ENCODE measurements at regions not wholly inside any gene's neighbourhood (a gene's known extent, or its start where the extent isn't known, plus 50 kb on each side); places are given as distances from the start of the nearest gene placed in this dataset.
A peak's percentile ranks its signal among the peaks of the same experiment; 100 is the strongest.
"Not testable (repeated sequence)": the region's sequence is repeated elsewhere in the genome, so short reads cannot be mapped to it uniquely, and the experiment has no call there.

DNA sequence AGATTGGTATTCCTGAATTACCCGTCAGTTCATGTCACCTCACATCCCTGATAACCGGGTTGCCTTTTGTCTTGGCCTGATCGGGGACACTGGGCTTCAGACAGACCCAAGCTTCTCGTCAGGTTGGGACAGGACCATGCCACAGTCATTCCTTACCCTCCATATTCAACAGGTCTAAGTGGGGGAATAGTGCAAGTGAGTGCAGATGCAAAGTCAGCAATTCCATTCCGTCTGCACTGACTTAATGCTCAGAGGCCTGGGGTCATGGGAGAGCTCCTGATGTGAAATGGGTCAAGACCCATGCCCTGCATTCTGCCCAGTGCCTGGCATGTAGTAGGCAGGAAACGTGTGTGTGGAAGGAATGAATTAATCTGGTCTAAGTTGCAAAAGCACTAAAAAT, 95.4 kb upstream of the PITRM1 start:
- DNase-seq (ENCODE audit: low read depth): no peak

DNA sequence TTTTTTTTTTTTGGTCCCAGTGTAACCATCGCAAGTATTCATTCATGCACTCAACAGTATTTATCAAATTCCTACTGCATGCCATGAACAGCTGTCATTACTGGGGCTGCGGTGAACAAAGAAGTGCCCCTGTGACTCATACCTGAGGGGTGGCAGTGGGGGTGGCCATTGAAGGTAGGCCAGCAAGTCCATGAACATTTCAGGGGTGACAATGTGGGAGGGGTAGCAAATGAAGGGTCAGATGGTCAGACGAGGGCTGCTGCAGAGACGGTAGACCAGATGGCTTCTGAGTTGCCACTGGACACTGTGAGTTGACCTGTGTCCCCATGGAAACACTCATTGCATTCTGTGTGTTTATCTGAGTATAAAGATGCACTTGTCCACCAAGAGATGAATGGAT, 92.5 kb upstream of the PITRM1 start:
- no peak for DNase-seq (ENCODE audit: low read depth)

DNA sequence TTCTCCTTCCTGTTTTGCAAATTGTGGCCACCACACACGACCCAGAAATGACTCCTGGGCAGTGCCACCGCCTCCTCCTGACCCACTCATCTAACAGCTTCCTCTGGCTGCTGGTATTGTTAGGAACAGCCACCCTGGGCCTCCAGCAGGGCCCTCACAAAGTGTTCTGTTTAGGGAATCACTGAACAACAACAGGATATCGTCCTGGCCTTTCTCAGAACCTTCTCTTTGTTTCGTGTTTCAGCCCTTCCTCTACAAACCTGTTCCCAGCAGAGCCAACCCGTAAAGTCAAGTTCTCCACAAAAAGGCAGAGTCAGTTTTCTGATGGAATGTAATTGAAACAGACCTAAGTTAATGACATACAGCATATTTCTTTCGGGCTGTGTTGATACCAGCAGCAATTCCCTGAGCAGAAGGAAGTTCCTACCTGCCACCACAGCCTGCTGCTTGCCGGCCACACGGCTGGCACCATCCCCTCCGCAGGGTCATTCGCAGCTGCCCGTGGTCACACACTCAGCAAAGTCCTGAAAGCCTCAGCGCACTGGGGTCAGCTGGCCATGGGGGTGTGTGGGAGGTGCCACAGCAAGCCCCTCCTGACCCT, 91.7 kb upstream of the PITRM1 start:
- DNase-seq (ENCODE audit: low read depth): no peak

DNA sequence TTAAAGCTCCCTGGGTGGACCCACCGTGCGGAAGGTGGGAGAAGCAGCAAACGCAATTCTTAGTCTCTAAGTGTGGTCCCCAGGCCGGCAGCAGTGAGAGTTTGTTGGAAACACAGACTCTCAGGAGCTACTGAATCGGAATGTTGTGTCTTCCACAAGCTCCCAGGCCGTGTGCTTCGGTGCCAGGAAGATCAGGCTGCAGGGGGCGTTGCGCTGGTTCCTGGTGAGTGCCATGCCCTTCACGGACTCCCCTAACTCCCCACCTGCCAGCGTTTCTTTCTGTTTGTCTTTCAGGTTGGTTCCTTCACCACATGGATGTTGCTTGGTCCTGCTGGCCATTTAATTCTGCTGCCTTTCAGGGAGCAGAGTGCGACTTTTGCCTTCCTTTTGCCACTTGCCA, 91.2 kb upstream of the PITRM1 start:
- no peak for DNase-seq (ENCODE audit: low read depth)

DNA sequence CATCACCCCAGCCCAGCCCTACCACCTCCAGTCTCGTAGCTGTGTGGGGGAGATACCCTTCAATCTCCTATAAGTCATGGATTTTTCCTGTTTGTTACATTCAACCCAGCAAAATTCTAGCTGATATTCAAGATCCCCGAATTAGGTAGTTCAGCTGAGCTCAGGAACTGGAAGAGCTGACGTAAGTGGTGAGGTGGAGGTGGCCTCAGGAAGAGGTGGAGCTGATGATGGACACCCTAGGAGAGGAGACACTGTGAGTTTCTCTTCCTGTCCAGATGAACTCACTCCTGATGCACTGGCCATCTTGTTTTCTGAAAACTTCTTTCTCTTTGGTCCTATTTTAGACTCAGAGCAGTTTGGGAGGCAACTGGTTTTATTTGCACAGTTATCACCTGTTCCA, 90.5 kb upstream of the PITRM1 start:
- DNase-seq (ENCODE audit: low read depth): no peak

DNA sequence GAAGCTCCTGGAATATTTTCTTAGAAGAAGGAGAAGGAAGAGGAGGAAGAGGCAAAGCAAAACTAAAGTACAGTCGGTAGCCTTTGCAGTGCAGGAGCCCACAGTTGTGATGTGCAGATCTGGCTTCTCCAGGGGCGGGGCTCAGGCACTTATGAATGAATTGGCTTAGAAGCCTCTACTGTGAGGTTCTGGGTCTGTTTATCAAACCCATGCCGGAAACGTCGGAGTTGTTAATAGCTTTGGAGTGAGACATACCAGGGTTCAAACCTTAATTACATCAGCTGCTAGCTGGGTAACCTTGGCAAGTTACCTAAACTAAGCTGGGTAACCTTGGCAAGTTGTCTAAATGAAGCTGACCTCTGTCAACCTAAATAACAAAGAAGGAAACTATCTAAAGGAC, 89.3 kb upstream of the PITRM1 start:
- DNase-seq (ENCODE audit: low read depth): no peak

DNA sequence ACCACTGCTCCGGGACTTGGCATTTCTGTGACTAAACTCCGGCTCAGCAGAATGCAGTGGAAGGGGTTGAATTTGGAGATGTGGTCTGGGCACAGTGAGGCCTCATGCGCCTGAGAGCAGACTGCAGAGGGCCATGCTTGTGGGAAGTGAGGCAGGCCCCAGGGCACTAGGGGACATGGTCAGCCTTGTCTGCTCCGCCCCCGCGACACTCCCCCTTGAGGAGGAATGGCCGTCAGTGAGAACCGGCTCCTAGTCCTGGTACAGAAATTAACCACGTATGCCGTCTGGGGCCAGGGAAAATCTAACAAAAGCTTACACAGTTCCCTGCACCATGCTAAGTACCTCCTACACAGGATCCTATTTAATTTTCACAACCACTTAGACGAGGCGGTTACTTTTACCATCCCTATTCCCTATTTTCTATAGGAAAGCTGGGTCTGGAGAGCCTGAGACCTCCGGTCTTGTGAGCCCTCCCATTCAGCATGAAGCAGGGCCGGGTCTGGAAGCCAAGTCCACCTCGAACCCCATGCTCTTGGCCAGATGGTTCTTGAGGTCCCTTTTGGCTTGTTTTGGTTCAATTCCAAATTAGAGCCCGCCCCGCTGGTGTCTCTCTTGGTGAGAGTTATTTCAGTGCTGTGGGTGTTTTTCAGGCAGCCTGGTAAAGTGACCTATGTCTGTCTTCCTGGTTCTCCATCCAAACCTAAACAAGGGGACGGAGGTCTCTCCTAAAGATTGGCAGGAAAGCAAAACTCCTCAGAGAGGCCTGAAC, 87.7 kb upstream of the PITRM1 start:
- no peak for DNase-seq (ENCODE audit: low read depth)

DNA sequence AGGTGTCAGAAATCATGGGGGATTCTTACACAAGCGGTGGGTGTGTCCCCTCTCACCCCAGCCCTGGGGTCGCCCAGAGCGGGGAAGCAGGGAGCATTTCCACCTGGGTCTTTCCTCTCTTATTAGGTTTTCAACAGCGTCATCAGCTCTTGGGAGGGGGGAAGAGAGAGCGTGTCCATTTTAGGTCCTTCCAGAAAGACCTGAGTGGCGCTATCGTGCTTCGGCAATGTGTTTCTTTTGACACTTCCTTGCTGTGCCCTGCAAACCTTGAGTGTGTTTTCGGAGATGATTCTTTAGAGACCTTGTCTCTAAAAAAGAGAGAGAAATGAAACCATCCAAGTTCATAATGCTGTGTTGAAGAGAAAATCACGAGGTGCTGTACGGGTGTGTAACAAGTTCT, 86.9 kb upstream of the PITRM1 start:
- no peak for DNase-seq (ENCODE audit: low read depth)

DNA sequence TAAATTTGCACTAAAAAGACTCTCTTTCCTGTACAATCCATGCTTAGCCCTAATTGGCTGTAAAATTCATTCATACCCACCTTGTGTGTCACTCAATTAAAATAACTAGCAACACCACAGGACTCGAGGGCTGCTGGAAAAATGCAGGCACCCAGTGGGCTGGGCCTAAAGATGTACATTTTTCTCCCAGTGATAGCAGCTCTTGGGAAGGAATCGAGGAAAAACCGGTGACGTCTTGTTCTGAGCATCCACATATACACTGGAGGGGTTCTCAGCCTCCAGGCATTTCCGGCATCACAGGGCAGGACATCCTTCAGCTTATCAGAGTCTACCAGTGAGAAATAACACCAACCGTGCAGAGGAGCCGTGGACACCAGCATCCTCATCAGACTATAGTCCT, 85.8 kb upstream of the PITRM1 start:
- DNase-seq (ENCODE audit: low read depth): no peak

DNA sequence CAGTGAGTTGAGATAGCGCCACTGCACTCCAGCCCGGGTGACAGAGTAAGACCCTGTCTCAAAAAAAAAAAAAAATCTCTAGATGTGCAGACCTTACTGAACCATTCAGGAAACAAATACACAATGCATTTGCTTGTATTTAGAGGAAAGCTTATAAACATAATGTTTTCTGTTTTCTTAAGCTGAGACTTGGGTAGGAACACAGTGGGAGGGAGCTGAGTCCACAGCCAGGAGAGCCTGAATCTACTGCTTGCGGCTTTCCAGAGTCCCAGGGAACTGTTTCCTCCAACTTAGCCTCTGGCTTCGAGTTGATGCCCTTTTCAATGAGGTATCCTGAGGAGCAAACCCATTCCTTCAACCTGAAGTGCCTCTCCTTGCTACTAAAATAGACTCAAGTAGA, 83.0 kb upstream of the PITRM1 start:
- no peak for DNase-seq (ENCODE audit: low read depth)

DNA sequence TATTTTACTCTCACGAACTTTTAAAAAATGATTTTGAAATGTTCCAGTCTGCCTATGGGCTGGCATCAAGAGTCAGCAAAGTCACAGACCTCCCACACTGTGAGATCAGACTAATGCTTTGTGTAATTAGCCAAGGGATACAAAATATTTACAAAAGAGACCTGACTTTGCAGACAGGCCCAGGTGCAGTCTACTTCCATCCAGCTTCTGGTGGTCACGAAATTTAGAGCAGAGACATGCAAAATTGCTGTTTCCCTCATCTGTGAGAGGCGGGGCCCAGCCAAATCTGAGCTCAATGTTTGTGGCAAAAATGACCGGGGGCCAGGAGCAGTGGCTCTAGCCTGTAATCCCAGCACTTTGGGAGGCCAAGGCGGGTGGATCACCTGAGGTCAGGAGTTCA, 82.5 kb upstream of the PITRM1 start:
- no peak for DNase-seq (ENCODE audit: low read depth)

DNA sequence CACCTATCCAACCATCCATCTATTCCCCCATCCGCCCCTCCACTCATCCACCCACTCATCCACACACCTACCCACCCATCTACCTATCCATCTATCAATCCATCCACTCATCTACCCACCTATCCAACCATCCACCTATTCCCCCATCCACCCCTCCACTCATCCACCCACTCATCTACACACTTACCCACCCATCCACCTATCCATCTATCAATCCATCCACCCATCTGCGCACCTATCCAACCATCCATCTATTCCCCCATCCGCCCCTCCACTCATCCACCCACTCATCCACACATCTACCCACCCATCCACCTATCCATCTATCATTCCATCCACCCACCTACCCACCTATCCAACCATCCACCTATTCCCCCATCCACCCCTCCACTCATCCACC, 81.4 kb upstream of the PITRM1 start:
- not testable (repeated sequence) for DNase-seq (ENCODE audit: low read depth)

DNA sequence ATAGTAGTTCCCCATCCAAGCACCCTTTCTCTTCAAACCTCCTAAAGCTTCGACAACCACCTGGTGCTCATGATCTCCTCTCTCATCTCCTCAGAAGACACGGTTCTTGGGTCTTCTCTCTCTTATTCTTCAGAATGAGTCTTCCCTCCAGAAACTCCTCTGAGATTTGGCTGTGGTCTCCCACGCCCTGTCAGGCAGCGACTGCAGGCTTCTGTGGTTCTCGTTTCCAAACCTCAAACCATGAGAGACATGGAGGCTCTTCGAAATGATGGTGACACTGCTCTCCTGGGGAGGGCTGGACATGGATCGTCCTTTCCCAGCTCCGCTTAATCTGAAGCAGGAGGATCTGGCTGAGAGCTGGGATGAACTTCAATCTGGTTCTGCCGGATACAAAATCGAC, 78.6 kb upstream of the PITRM1 start:
- DNase-seq (ENCODE audit: low read depth): no peak

DNA sequence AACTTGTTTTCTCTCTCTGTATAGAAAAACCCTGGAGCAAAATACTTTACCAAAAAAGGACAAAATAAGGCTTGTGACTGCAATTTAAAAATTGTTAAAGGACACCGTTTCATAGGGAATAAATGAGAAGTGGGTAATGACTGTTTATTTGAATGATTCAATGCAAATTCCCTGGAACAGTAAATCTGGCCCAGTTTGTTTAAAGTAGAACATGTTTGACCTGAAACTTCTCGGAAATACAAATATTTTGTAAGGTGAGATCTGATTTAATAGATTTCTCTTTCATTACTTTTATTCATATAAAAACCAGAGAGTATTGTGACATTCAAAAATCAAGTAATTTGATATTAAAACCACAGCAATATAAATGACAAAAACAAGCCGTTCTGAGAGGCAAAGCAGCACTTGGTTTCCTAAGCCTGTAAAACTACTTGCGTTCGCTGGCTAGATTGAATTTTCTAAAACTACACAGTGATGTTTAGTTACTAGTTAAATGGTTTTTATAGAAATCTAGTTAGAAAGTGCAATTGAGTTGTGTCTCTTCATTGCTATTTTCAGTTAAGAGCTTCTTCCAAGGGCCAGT, 76.8 kb upstream of the PITRM1 start:
- no peak for DNase-seq (ENCODE audit: low read depth)

DNA sequence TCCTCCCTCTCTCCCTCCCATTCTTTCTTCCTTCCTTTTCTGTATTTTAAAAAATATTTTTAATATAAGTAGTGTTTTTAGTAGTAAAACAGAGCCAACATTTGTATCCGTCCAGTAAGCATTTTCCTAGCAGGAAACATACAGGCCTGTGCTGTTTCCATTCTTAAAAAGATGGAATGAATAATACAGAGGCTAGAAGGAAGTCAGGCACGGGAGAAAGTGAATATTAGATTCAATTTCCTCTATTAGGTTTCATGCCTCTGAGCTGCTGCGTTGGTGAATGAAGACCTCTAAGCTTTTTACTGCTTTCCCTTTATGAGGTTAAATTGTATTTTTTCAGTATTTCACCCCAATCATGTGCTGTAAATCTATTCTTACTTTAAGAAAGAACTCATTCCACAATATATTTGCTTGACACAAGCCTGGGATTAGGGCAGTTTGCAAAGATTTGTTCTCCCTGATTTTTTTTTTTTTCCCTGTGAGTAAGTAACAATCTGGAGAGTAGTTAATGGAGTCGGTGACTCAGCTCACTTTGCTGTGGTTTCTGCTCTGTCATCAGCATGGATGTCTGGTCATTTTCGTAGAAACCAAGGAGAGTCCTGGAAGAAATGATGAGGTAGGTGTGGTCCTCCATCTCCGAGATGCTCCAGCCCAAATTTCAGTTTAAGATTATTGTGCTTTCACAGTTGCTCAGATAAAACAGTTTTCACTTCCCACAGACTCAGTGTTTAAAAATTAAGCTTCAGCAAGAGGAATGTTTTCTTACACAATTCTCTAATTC, 76.1 kb upstream of the PITRM1 start:
- no peak for DNase-seq (ENCODE audit: low read depth)

DNA sequence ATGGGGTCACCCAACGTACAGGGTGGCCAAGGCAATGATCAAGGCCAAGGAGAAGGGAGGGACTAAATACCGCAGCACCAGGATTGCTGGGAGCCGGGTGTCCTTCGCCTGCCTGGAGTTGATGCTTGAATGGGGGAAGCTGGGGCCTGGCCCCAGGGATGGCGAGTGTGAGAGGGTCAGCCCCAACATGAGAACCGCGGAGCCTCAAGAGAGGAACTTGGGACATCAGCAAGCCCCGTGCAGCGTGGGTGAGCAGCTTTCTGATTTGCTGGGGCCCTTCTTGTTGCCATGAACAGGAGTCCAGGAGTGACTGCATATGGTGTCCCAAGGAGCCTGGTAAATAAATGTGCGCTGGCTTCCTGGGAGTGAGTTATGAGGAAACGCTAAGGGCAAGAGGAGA, 72.8 kb upstream of the PITRM1 start:
- no peak for DNase-seq (ENCODE audit: low read depth)

DNA sequence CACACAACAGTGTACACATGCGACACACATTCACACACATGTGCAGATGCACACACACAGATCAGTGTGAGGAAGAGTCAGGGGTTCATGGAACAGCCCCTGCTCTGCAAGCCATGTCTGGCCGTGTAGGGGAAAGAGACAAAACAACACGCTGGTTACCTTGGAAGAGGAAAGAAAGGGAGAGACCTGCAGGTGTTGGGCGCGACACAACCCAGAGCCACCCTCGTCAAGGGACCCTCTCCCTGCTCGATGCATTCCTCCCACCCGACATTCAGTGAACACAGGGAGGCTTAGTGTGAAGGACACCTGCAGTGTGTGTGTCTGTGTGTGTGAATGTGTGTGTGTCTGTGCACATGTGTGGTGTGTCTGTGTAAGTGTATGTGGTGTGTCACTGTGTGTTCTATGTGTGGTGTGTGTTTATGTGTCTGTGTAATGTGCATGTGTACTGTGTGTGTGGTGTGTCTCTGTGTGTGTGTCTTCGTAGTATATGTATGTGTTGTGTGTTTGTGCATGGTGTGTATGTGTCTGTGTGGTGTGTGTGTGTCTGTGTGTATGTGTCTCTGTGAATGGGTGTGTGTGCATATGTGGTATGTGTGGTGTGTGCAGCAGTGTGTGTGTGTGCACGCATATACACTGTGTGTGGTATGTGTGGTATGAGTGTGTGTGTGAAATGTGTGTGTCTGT, 69.5 kb upstream of the PITRM1 start:
- DNase-seq (ENCODE audit: low read depth): no peak

DNA sequence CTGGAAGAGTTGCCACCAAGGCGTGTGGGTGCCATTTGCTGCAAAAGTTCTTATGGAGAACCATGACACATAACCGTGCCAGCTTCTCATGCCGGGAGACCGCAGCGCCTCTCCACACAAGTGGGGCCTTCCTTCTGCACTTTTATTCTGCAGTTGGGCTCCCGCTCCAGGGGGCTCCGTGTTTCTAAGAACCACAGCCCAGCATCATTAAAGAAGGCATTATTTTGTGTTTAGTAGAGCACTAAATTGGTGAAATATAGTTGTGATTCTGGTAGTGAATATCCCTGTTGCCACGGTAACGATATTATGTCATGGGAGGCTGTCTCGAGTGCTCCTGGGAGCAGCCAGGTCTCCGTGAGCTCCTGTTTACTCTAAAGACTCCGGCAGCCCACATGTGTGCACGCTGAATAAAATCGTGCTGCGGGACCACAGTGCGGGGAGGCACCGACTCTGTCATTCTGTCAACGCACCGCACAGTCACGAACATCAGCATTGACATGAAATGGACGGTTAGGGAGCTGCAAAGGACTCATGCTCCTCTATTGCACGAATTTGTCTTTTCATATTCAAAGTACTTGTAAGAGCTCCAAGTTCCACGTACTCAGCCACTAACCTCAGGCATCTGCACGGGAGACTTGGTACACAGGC, 68.8 kb upstream of the PITRM1 start:
- DNase-seq (ENCODE audit: low read depth): no peak

DNA sequence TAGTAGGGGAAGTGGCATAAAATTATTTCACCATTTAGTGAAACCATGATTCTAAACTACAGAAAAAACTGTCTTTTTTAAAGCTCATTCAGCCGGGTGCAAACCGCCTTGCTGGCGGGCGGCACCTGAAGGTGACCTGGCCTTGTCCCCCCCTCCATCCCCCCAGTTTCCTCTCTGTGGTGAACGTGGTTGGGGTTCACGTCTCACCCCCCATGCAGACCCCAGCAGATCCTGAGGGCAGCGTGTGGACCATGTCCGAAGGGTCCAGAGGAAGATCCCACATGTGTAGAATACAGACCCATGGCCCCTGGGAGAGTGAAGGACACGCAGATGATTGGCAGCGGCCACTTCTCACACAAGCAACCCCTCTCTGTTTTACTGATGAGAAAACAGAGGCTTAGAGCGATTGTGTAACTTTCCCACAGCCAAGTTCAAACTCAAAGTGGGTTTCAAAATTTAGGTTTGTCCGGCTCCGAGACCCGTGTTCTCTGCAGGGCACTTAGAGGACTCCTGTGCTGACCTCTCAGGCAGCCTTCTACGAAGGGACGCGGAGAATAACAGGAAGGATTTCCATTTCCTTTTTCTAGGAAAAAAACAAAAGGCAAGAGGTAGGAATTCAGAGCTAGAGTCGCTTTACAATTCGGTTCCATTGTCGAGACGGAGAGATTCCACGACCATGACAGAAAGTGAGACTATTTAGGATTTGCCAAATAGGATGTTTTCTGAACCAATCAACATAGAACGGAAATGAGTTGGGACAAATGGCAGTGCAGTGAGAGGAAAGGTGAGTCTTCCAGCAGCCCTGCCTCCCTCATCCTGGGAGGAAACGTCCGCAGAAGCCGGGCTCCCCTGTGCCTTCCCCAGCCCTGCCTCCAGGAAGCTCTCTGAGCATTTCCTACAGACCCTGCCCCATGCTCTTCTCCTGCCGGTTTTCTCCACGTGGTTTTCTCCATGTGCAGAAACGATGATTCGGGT, 67.6 kb upstream of the PITRM1 start:
- no peak for DNase-seq (ENCODE audit: low read depth)

DNA sequence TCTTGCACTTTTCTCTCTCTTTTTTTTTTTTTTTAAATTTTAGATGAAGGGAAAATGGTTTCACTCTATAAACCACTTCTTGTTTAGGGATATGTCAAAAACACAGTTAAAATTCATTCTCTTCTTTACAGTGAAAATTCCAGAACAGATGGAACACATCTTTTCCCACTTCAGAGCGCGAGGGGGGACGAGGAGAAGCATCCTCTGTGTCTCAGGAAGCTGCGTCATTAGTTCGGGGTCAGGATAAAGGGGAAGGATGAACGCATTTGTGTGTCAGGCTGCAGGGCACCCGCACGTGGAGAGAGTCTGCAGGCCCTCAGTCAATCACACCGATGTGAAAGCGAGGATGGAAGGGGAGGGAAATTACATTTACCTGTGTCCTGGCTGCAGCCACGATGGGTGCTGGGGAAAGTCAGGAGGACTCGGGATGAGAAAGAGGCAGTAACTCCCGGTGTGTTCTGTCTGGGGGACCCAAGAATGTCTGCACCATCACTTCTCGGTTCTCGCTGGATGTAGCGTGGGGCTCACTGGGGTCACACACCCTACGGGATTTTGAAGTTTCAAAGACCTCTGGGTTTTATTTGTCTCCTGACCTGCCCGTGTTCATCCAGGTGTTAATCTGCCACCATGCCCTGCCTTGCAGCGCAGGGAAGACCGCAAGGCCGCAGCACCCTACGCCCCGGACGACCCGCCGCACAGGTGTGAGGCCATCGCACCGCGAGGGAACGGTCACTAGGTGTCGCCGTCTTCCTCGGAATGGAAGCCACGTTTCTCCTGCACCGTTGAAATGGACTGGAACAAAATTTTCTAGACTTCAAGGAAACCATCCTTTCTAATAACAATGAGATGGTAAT, 66.7 kb upstream of the PITRM1 start:
- DNase-seq (ENCODE audit: low read depth): peak; percentile 61
